GM23338 (cell line): ENCODE measurements at regions not wholly inside any gene's neighbourhood (a gene's known extent, or its start where the extent isn't known, plus 50 kb on each side); places are given as distances from the start of the nearest gene placed in this dataset.

ENCODE experiments used
- ATAC-seq: fragments of 200-7000 bp; cut with Tn5 transposase; 3 replicates; pipeline ENCODE4 v1.9.1; 2020
- DNase-seq: peaks from one replicate; pipeline ENCODE4 v3.0.0-alpha.2; 2015; ENCODE audit warnings: low spot score
- H2AFZ ChIP-seq: fragments of 200-600 bp; sonication (generic); 2 replicates; pipeline ENCODE4 v1.8.0; 2016; ENCODE audit warnings: antibody characterized with exemption, mild to moderate bottlenecking, moderate library complexity
- H3F3A ChIP-seq: fragments of 200-600 bp; sonication (generic); replicated peaks from 2 replicates; pipeline ENCODE4 v1.8.0; 2017; ENCODE audit warnings: antibody characterized with exemption, mixed run types, low read depth
- H3K27ac ChIP-seq: fragments of 200-600 bp; sonication (generic); 2 replicates; pipeline ENCODE4 v1.6.1; 2016; ENCODE audit warnings: low read depth
- H3K27me3 ChIP-seq: fragments of 200-600 bp; sonication (generic); 2 replicates; pipeline ENCODE4 v1.8.0; 2016; ENCODE audit warnings: mild to moderate bottlenecking, mixed run types, moderate library complexity; ENCODE audit not compliant: insufficient read depth
- H3K36me3 ChIP-seq: fragments of 200-600 bp; sonication (generic); 2 replicates; pipeline ENCODE4 v1.8.0; 2016; ENCODE audit warnings: mild to moderate bottlenecking; ENCODE audit not compliant: insufficient read depth
- H3K4me1 ChIP-seq: fragments of 200-600 bp; sonication (generic); 2 replicates; pipeline ENCODE4 v1.8.0; 2016; ENCODE audit warnings: mild to moderate bottlenecking, moderate library complexity; ENCODE audit not compliant: insufficient read depth
- H3K4me2 ChIP-seq: fragments of 200-600 bp; sonication (generic); 2 replicates; pipeline ENCODE4 v1.7.1; 2017; ENCODE audit warnings: mixed run types
- H3K4me3 ChIP-seq: fragments of 200-600 bp; sonication (generic); 2 replicates; pipeline ENCODE4 v1.6.1; 2016; ENCODE audit warnings: mixed run types
- H3K79me2 ChIP-seq: fragments of 200-600 bp; sonication (generic); replicated peaks from 2 replicates; pipeline ENCODE4 v1.8.0; 2017; ENCODE audit warnings: mild to moderate bottlenecking; ENCODE audit not compliant: insufficient read depth
- H3K9me2 ChIP-seq: fragments of 200-600 bp; sonication (generic); 2 replicates; pipeline ENCODE4 v1.8.0; 2017; ENCODE audit not compliant: insufficient read depth
- H4K20me1 ChIP-seq: fragments of 200-600 bp; sonication (generic); replicated peaks from 2 replicates; pipeline ENCODE4 v1.8.0; 2017; ENCODE audit warnings: mild to moderate bottlenecking; ENCODE audit not compliant: insufficient read depth
- H3K27ac Mint-ChIP-seq: 2 replicates; pipeline ENCODE4 v1.8.0; 2020; ENCODE audit warnings: inconsistent platforms, mild to moderate bottlenecking, moderate library complexity, mixed read lengths
- H3K27me3 Mint-ChIP-seq: 3 replicates; pipeline ENCODE4 v1.8.0; 2022; ENCODE audit warnings: low read depth, mild to moderate bottlenecking, moderate library complexity, mixed read lengths, inconsistent platforms; ENCODE audit not compliant: insufficient read depth, poor library complexity
- H3K36me3 Mint-ChIP-seq: 3 replicates; pipeline ENCODE4 v1.8.0; 2021; ENCODE audit warnings: low read depth, mild to moderate bottlenecking, inconsistent platforms, moderate library complexity, mixed read lengths
- H3K4me1 Mint-ChIP-seq: 3 replicates; pipeline ENCODE4 v1.8.0; 2020; ENCODE audit warnings: mild to moderate bottlenecking, inconsistent platforms, mixed read lengths
- H3K4me3 Mint-ChIP-seq: 3 replicates; pipeline ENCODE4 v1.8.0; 2021; ENCODE audit warnings: moderate library complexity, mild to moderate bottlenecking, inconsistent platforms, mixed read lengths
- H3K9me3 Mint-ChIP-seq: 3 replicates; pipeline ENCODE4 v1.8.0; 2020; ENCODE audit warnings: moderate library complexity, mild to moderate bottlenecking, inconsistent platforms, mixed read lengths
- CREB1 ChIP-seq: fragments of 250-450 bp; sonication (Bioruptor Pico); IDR thresholded peaks from 2 replicates; pipeline ENCODE4 v1.5.0; 2020; ENCODE audit warnings: low read depth, mild to moderate bottlenecking, moderate library complexity
- EZH2 ChIP-seq: fragments of 200-600 bp; sonication (generic); IDR thresholded peaks from one replicate; pipeline ENCODE4 v1.8.0; 2017; ENCODE audit warnings: antibody characterized with exemption, mild to moderate bottlenecking, low read depth; ENCODE audit not compliant: unreplicated experiment
- EZH2phosphoT487 ChIP-seq: fragments of 200-600 bp; sonication (generic); IDR thresholded peaks from one replicate; pipeline ENCODE4 v1.8.1; 2018; ENCODE audit warnings: antibody characterized with exemption; ENCODE audit not compliant: unreplicated experiment
- JUNB ChIP-seq: IDR thresholded peaks from one replicate; pipeline ENCODE4 v1.6.1; 2016; ENCODE audit warnings: antibody characterized with exemption; ENCODE audit not compliant: unreplicated experiment
- NANOG ChIP-seq: IDR thresholded peaks from 2 replicates; pipeline ENCODE4 v1.6.1; 2016; ENCODE audit warnings: antibody characterized with exemption, borderline replicate concordance
- POLR2AphosphoS5 ChIP-seq: IDR thresholded peaks from 2 replicates; pipeline ENCODE4 v1.6.1; 2016; ENCODE audit warnings: antibody characterized with exemption, low read depth
- REST ChIP-seq: IDR thresholded peaks from one replicate; pipeline ENCODE4 v1.6.1; 2018; ENCODE audit warnings: antibody characterized with exemption; ENCODE audit not compliant: unreplicated experiment
- STAT1 ChIP-seq: IDR thresholded peaks from one replicate; pipeline ENCODE4 v1.6.1; 2016; ENCODE audit warnings: antibody characterized with exemption; ENCODE audit not compliant: unreplicated experiment
- ZNF114 ChIP-seq: fragments of 250-450 bp; sonication (Bioruptor Pico); IDR thresholded peaks from 2 replicates; pipeline ENCODE4 v1.5.0; 2020; ENCODE audit warnings: mild to moderate bottlenecking, moderate library complexity
- ZNF331 ChIP-seq: fragments of 250-450 bp; sonication (Bioruptor Pico); IDR thresholded peaks from 2 replicates; pipeline ENCODE4 v1.5.0; 2020; ENCODE audit warnings: low read depth, mild to moderate bottlenecking, moderate library complexity
- TF ChIP-seq, protein P1 (sequence below), 2 experiments: fragments of 200-600 bp in 1 of 2; sonication (generic) in 1 of 2; conservative IDR thresholded peaks; 2 replicates each; pipeline versions ENCODE4 v1.5.1 to v1.6.1; 2016 to 2017; ENCODE audit warnings: antibody characterized with exemption in 2 of 2, low read depth in 2 of 2, mild to moderate bottlenecking in 2 of 2, moderate library complexity in 1 of 2
- TF ChIP-seq, protein P2 (sequence below): IDR thresholded peaks from 2 replicates; pipeline ENCODE4 v1.6.1; 2016; ENCODE audit warnings: antibody characterized with exemption
- TF ChIP-seq, protein P3 (sequence below): fragments of 250-450 bp; sonication (Bioruptor Pico); IDR thresholded peaks from 2 replicates; pipeline ENCODE4 v1.5.0; 2020; ENCODE audit warnings: mild to moderate bottlenecking, moderate library complexity

DNA sequence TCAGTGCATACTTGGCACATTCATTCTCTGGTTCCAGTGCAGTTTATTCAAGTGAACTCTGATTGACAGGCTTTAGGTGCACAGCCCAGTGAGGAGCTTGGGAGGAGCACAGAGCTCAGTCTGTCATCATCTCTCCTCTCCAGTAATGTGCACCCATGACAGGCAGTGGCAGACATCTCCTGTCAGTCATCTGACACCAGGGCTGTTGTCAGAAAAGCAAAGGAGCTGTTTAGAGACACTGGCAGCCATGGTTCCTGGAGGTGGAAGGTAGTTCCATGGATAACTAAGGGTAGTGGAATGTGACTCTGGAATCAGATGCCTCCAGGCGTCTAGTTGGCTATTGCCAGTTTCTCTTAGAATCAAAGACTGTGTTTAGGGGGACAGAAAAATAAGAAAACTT is 308.8 kb downstream of the DCDC2C start:
- H3K27ac Mint-ChIP-seq, result no peak overlapping the region
- TF ChIP-seq, protein P1, sequence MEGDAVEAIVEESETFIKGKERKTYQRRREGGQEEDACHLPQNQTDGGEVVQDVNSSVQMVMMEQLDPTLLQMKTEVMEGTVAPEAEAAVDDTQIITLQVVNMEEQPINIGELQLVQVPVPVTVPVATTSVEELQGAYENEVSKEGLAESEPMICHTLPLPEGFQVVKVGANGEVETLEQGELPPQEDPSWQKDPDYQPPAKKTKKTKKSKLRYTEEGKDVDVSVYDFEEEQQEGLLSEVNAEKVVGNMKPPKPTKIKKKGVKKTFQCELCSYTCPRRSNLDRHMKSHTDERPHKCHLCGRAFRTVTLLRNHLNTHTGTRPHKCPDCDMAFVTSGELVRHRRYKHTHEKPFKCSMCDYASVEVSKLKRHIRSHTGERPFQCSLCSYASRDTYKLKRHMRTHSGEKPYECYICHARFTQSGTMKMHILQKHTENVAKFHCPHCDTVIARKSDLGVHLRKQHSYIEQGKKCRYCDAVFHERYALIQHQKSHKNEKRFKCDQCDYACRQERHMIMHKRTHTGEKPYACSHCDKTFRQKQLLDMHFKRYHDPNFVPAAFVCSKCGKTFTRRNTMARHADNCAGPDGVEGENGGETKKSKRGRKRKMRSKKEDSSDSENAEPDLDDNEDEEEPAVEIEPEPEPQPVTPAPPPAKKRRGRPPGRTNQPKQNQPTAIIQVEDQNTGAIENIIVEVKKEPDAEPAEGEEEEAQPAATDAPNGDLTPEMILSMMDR (conservative IDR thresholded peaks at IDR 0.05; ENCODE audit: low read depth in 2 of 2), result no peak
- TF ChIP-seq ZNF331 (CRISPR knock-in tag), result no peak
- TF ChIP-seq REST, result no peak
- TF ChIP-seq ZNF114 (CRISPR knock-in tag), result no peak
- no peak for TF ChIP-seq EZH2phosphoT487
- no peak for TF ChIP-seq CREB1
- TF ChIP-seq, protein P2, sequence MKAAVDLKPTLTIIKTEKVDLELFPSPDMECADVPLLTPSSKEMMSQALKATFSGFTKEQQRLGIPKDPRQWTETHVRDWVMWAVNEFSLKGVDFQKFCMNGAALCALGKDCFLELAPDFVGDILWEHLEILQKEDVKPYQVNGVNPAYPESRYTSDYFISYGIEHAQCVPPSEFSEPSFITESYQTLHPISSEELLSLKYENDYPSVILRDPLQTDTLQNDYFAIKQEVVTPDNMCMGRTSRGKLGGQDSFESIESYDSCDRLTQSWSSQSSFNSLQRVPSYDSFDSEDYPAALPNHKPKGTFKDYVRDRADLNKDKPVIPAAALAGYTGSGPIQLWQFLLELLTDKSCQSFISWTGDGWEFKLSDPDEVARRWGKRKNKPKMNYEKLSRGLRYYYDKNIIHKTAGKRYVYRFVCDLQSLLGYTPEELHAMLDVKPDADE, result no peak
- no peak for TF ChIP-seq STAT1
- no peak for TF ChIP-seq POLR2AphosphoS5
- TF ChIP-seq, protein P3, sequence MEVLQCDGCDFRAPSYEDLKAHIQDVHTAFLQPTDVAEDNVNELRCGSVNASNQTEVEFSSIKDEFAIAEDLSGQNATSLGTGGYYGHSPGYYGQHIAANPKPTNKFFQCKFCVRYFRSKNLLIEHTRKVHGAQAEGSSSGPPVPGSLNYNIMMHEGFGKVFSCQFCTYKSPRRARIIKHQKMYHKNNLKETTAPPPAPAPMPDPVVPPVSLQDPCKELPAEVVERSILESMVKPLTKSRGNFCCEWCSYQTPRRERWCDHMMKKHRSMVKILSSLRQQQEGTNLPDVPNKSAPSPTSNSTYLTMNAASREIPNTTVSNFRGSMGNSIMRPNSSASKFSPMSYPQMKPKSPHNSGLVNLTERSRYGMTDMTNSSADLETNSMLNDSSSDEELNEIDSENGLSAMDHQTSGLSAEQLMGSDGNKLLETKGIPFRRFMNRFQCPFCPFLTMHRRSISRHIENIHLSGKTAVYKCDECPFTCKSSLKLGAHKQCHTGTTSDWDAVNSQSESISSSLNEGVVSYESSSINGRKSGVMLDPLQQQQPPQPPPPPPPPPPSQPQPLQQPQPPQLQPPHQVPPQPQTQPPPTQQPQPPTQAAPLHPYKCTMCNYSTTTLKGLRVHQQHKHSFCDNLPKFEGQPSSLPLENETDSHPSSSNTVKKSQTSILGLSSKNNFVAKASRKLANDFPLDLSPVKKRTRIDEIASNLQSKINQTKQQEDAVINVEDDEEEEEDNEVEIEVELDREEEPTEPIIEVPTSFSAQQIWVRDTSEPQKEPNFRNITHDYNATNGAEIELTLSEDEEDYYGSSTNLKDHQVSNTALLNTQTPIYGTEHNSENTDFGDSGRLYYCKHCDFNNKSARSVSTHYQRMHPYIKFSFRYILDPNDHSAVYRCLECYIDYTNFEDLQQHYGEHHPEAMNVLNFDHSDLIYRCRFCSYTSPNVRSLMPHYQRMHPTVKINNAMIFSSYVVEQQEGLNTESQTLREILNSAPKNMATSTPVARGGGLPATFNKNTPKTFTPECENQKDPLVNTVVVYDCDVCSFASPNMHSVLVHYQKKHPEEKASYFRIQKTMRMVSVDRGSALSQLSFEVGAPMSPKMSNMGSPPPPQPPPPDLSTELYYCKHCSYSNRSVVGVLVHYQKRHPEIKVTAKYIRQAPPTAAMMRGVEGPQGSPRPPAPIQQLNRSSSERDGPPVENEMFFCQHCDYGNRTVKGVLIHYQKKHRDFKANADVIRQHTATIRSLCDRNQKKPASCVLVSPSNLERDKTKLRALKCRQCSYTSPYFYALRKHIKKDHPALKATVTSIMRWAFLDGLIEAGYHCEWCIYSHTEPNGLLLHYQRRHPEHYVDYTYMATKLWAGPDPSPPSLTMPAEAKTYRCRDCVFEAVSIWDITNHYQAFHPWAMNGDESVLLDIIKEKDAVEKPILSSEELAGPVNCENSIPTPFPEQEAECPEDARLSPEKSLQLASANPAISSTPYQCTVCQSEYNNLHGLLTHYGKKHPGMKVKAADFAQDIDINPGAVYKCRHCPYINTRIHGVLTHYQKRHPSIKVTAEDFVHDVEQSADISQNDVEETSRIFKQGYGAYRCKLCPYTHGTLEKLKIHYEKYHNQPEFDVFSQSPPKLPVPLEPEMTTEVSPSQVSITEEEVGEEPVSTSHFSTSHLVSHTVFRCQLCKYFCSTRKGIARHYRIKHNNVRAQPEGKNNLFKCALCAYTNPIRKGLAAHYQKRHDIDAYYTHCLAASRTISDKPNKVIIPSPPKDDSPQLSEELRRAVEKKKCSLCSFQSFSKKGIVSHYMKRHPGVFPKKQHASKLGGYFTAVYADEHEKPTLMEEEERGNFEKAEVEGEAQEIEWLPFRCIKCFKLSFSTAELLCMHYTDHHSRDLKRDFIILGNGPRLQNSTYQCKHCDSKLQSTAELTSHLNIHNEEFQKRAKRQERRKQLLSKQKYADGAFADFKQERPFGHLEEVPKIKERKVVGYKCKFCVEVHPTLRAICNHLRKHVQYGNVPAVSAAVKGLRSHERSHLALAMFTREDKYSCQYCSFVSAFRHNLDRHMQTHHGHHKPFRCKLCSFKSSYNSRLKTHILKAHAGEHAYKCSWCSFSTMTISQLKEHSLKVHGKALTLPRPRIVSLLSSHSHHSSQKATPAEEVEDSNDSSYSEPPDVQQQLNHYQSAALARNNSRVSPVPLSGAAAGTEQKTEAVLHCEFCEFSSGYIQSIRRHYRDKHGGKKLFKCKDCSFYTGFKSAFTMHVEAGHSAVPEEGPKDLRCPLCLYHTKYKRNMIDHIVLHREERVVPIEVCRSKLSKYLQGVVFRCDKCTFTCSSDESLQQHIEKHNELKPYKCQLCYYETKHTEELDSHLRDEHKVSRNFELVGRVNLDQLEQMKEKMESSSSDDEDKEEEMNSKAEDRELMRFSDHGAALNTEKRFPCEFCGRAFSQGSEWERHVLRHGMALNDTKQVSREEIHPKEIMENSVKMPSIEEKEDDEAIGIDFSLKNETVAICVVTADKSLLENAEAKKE (CRISPR knock-in tag), result no peak
- no peak for TF ChIP-seq EZH2
- no peak for TF ChIP-seq NANOG
- TF ChIP-seq JUNB, result no peak
- H3K36me3 ChIP-seq, result 0 out of 2 replicates have a peak, but pooled peaks cover 5% of the 10 kb centered on the region
- no peak overlapping the region for H2AFZ ChIP-seq
- DNase-seq (no peak), ATAC-seq (no peak)
- H3K9me2 ChIP-seq, result no peaks in the 10 kb centered on the region
- peaks cover 4% of the 10 kb centered on the region for H3K27me3 Mint-ChIP-seq
- no peaks in the 10 kb centered on the region for H3F3A ChIP-seq
- no peak overlapping the region for H3K4me3 Mint-ChIP-seq
- no peaks in the 10 kb centered on the region for H3K79me2 ChIP-seq
- no peaks in the 10 kb centered on the region for H4K20me1 ChIP-seq
- H3K4me1 Mint-ChIP-seq, result no peaks in the 10 kb centered on the region
- H3K4me1 ChIP-seq, result no peaks in the 10 kb centered on the region
- H3K36me3 Mint-ChIP-seq, result peaks cover 49% of the 10 kb centered on the region
- no peak overlapping the region for H3K27ac ChIP-seq
- H3K4me2 ChIP-seq, result no peak overlapping the region
- no peaks in the 10 kb centered on the region for H3K27me3 ChIP-seq
- peaks cover 95% of the 10 kb centered on the region for H3K9me3 Mint-ChIP-seq
- H3K4me3 ChIP-seq, result no peak overlapping the region
